Stimulated activated CD4-positive, alpha-beta T cell treated with anti-CD3 and anti-CD28 coated beads, Interleukin-2, amount 100 ng/mL, for 48 hours (primary cell): ENCODE measurements at regions not wholly inside any gene's neighbourhood (a gene's known extent, or its start where the extent isn't known, plus 50 kb on each side); places are given as distances from the start of the nearest gene placed in this dataset.
"Not testable (repeated sequence)": the region's sequence is repeated elsewhere in the genome, so short reads cannot be mapped to it uniquely, and the experiment has no call there.

ENCODE experiments used
- DNase-seq, 2 donors: peaks; one replicate each; pipeline ENCODE4 v3.0.0-alpha.2; 2020

- DNase-seq: no peak
Observed at GRCh38 chr20:60172346-60172984, 214.2 kb downstream of the CDH26 start.

- DNase-seq: no peak
Observed at GRCh38 chr20:60177080-60177479, 218.9 kb downstream of the CDH26 start.

GRCh38 chr20:60180986-60181385, 222.8 kb downstream of the CDH26 start:
- DNase-seq: no peak

GRCh38 chr20:60186412-60186811, 228.2 kb downstream of the CDH26 start:
- no peak for DNase-seq

GRCh38 chr20:60187683-60188082, 229.5 kb downstream of the CDH26 start:
- DNase-seq: no peak

- DNase-seq: no peak
Observed at GRCh38 chr20:60191014-60191413, 232.8 kb downstream of the CDH26 start.

GRCh38 chr20:60192326-60192725, 234.1 kb downstream of the CDH26 start:
- no peak for DNase-seq

- not testable (repeated sequence) for DNase-seq
Observed at GRCh38 chr20:60199132-60199531, 240.9 kb downstream of the CDH26 start.

- DNase-seq: no peak
Observed at GRCh38 chr20:60199866-60200265, 241.6 kb downstream of the CDH26 start.

GRCh38 chr20:60200305-60200918, 242.2 kb downstream of the CDH26 start:
- no peak for DNase-seq

- no peak for DNase-seq
Observed at GRCh38 chr20:60201198-60201835, 243.1 kb downstream of the CDH26 start.

GRCh38 chr20:60202046-60202445, 243.8 kb downstream of the CDH26 start:
- no peak for DNase-seq

GRCh38 chr20:60203451-60203850, 245.2 kb downstream of the CDH26 start:
- DNase-seq: no peak

- DNase-seq: no peak
Observed at GRCh38 chr20:60204601-60205000, 246.4 kb downstream of the CDH26 start.

- no peak for DNase-seq
Observed at GRCh38 chr20:60206259-60206658, 248.0 kb downstream of the CDH26 start.

GRCh38 chr20:60209048-60209447, 250.8 kb downstream of the CDH26 start:
- no peak for DNase-seq

GRCh38 chr20:60210779-60211617, 252.8 kb downstream of the CDH26 start:
- DNase-seq: peak; percentile 57 to 69

- no peak for DNase-seq
Observed at GRCh38 chr20:60211618-60212463, 253.6 kb downstream of the CDH26 start.

GRCh38 chr20:60212695-60213094, 254.5 kb downstream of the CDH26 start:
- no peak for DNase-seq

GRCh38 chr20:60213126-60213893, 255.1 kb downstream of the CDH26 start:
- no peak for DNase-seq
